ENCODE measurements at regions not wholly inside any gene's neighbourhood (a gene's known extent, or its start where the extent isn't known, plus 50 kb on each side); places are given as distances from the start of the nearest gene placed in this dataset.
A peak's percentile ranks its signal among the peaks of the same experiment; 100 is the strongest.

- 89% methylated on average over 2 of the region's 2 CpGs for WGBS (ENCODE audit: missing lambda C conversion rate)
- no peak for DNase-seq (ENCODE audit: low read depth in 1 of 2, low spot score in 1 of 2)
- H3K4me1 ChIP-seq: 0 out of 3 replicates have a peak, but pooled peaks cover 3% of the 10 kb centered on the region
- H3K9me3 ChIP-seq: no peaks in the 10 kb centered on the region
- ChIA-PET CTCF (no interaction called here), POLR2A (no interaction called here)
- no peak for TF ChIP-seq JUNB (IDR thresholded peaks at IDR 0.05)
- TF ChIP-seq EHF (CRISPR knock-in tag; IDR thresholded peaks at IDR 0.05): no peak
- H3K27ac ChIP-seq: no peak overlapping the region
- no peak overlapping the region for H3K4me3 ChIP-seq
- no peak overlapping the region for H3K4me2 ChIP-seq
- ATAC-seq: no peak
- FAIRE-seq: no peak
Measured at GRCh38 chr4:141502755-141503154, 133.6 kb upstream of the IL15 start.

GRCh38 chr4:141503260-141503659, 133.1 kb upstream of the IL15 start:
- no peak overlapping the region for H3K4me3 ChIP-seq
- POLR2A ChIA-PET: no interaction called here
- H3K4me1 ChIP-seq: 0 out of 3 replicates have a peak, but pooled peaks cover 3% of the 10 kb centered on the region
- FAIRE-seq: no peak
- no peak for TF ChIP-seq HOXB5 (CRISPR knock-in tag; IDR thresholded peaks at IDR 0.05)
- TF ChIP-seq MAX (IDR thresholded peaks at IDR 0.05): no peak
- no peak for TF ChIP-seq CHD4 (IDR thresholded peaks at IDR 0.05; ENCODE audit: borderline replicate concordance)
- TF ChIP-seq EHMT2 (IDR thresholded peaks at IDR 0.05; ENCODE audit: low read depth): no peak
- TF ChIP-seq FOSL2 (IDR thresholded peaks at IDR 0.05): no peak
- no peak for TF ChIP-seq FOSL2 (CRISPR knock-in tag; IDR thresholded peaks at IDR 0.05)
- TF ChIP-seq ELK1 (IDR thresholded peaks at IDR 0.05; ENCODE audit: low read depth, low read length): no peak
- TF ChIP-seq USF2 (IDR thresholded peaks at IDR 0.05): no peak
- no peak for TF ChIP-seq POLR2AphosphoS2 (conservative IDR thresholded peaks at IDR 0.05; ENCODE audit: low read length)
- TF ChIP-seq MAFK (IDR thresholded peaks at IDR 0.05; ENCODE audit: partially characterized antibody): peak; percentile 15
- H3K27ac ChIP-seq: no peak overlapping the region
- H3K4me2 ChIP-seq: no peak overlapping the region
- CTCF ChIA-PET: no interaction called here
- no peak for DNase-seq (ENCODE audit: low read depth in 1 of 2, low spot score in 1 of 2)
- no peak for ATAC-seq
- no peaks in the 10 kb centered on the region for H3K9me3 ChIP-seq

GRCh38 chr4:141511055-141511454, 125.3 kb upstream of the IL15 start:
- TF ChIP-seq TP53 (CRISPR knock-in tag; IDR thresholded peaks at IDR 0.05) (no peak), HDAC2 (IDR thresholded peaks at IDR 0.05) (no peak), RAD21 (conservative IDR thresholded peaks at IDR 0.05 in 1 of 2, IDR thresholded peaks at IDR 0.05 in 1 of 2) (no peak), KDM1A (IDR thresholded peaks at IDR 0.05; ENCODE audit: low read depth) (no peak), ZSCAN20 (CRISPR knock-in tag; IDR thresholded peaks at IDR 0.05) (no peak), EHMT2 (IDR thresholded peaks at IDR 0.05; ENCODE audit: low read depth) (no peak)
- H3K9me3 ChIP-seq: no peaks in the 10 kb centered on the region
- H3K4me2 ChIP-seq: no peak overlapping the region
- ATAC-seq: no peak
- no peak overlapping the region for H3K4me3 ChIP-seq
- CTCF ChIA-PET: no interaction called here
- no peak overlapping the region for H3K27ac ChIP-seq
- no peak for DNase-seq (ENCODE audit: low read depth in 1 of 2, low spot score in 1 of 2)
- POLR2A ChIA-PET: no interaction called here
- no peaks in the 10 kb centered on the region for H3K4me1 ChIP-seq
- no peak for FAIRE-seq

- 75% methylated on average over 1 of the region's 1 CpG for whole genome bisulfite sequencing (ENCODE audit: missing lambda C conversion rate)
- no peak overlapping the region for H3K4me2 ChIP-seq
- CTCF ChIA-PET: no interaction called here
- no peak for FAIRE-seq
- H3K4me3 ChIP-seq: no peak overlapping the region
- no peaks in the 10 kb centered on the region for H3K4me1 ChIP-seq
- DNase-seq (ENCODE audit: low read depth in 1 of 2, low spot score in 1 of 2): no peak
- POLR2A ChIA-PET: no interaction called here
- no peaks in the 10 kb centered on the region for H3K9me3 ChIP-seq
- TF ChIP-seq MAFK (IDR thresholded peaks at IDR 0.05; ENCODE audit: partially characterized antibody): no peak
- TF ChIP-seq HEYL (CRISPR knock-in tag; IDR thresholded peaks at IDR 0.05): no peak
- no peak for TF ChIP-seq MAX (IDR thresholded peaks at IDR 0.05)
- TF ChIP-seq CBX8 (IDR thresholded peaks at IDR 0.05): no peak
- no peak for TF ChIP-seq HOXB13 (CRISPR knock-in tag; IDR thresholded peaks at IDR 0.05; ENCODE audit: low read depth)
- TF ChIP-seq HOXB5 (CRISPR knock-in tag; IDR thresholded peaks at IDR 0.05): no peak
- no peak for TF ChIP-seq CBX2 (IDR thresholded peaks at IDR 0.05; ENCODE audit: borderline replicate concordance, low read depth)
- no peak for TF ChIP-seq HES2 (IDR thresholded peaks at IDR 0.05)
- TF ChIP-seq HDAC2 (IDR thresholded peaks at IDR 0.05): no peak
- TF ChIP-seq PHF8 (IDR thresholded peaks at IDR 0.05; ENCODE audit: borderline replicate concordance, low read depth): no peak
- no peak for TF ChIP-seq ZSCAN20 (CRISPR knock-in tag; IDR thresholded peaks at IDR 0.05)
- no peak overlapping the region for H3K27ac ChIP-seq
- ATAC-seq: no peak
Measured at GRCh38 chr4:141513866-141514265, 122.5 kb upstream of the IL15 start.
